OCI-LY7 (cell line): ENCODE measurements at regions not wholly inside any gene's neighbourhood (a gene's known extent, or its start where the extent isn't known, plus 50 kb on each side); places are given as distances from the start of the nearest gene placed in this dataset.

Experiments
- CTCF ChIP-seq: fragments of 200-600 bp; sonication (generic); conservative IDR thresholded peaks from 2 replicates; pipeline ENCODE4 v1.5.1; 2014; ENCODE audit warnings: mild to moderate bottlenecking, antibody characterized with exemption, low read length, moderate library complexity, mixed read lengths
- EZH2phosphoT487 ChIP-seq: fragments of 200-600 bp; sonication (generic); IDR thresholded peaks from 2 replicates; pipeline ENCODE4 v1.6.1; 2018; ENCODE audit warnings: low read depth, borderline replicate concordance, mild to moderate bottlenecking, mixed run types, antibody characterized with exemption, low read length, moderate library complexity, mixed read lengths

DNA sequence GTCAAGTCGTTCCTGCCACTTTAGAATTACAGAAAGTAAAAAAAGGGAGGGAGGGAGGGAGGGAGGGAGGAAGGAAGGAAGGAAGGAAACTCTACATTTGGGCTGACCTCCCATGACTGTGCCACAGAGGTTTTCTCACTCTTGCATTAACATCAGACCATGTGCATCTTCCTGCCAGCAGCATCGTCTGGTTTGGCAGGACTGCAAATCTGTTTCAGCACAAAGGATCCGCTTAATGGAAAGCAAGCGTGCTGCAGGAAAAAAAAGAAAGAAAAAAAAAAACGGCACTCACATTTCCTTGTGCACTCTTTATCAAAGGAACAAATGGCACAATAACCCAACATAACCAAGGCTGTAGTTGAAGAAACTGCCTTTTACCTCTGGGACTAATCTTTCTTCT, 148.8 kb upstream of the HES1 start:
- no peak for TF ChIP-seq CTCF
- TF ChIP-seq EZH2phosphoT487: no peak
